Neural cell (in vitro differentiated cells): ENCODE measurements at regions not wholly inside any gene's neighbourhood (a gene's known extent, or its start where the extent isn't known, plus 50 kb on each side); places are given as distances from the start of the nearest gene placed in this dataset.

Experiments
- EP300 ChIP-seq: fragments of 450-650 bp; conservative IDR thresholded peaks from 2 replicates; pipeline ENCODE4 v1.6.1; 2014; ENCODE audit warnings: antibody characterized with exemption, mild to moderate bottlenecking, moderate library complexity; ENCODE audit not compliant: poor library complexity, severe bottlenecking
- EZH2 ChIP-seq: fragments of 200-600, 300-800 bp; shearing (Covaris generic), sonication (generic); IDR thresholded peaks from 2 replicates; pipeline ENCODE4 v1.6.1; 2014; ENCODE audit warnings: antibody characterized with exemption, low read length, borderline replicate concordance, mild to moderate bottlenecking; ENCODE audit not compliant: insufficient read depth, poor library complexity, severe bottlenecking
- MXI1 ChIP-seq: fragments of 450-650 bp; conservative IDR thresholded peaks from 2 replicates; pipeline ENCODE4 v1.6.1; 2014; ENCODE audit warnings: antibody characterized with exemption, mild to moderate bottlenecking; ENCODE audit not compliant: poor library complexity, severe bottlenecking
- POLR2AphosphoS5 ChIP-seq: IDR thresholded peaks from 2 replicates; pipeline ENCODE4 v1.6.1; 2012
- RAD21 ChIP-seq: fragments of 450-650 bp; conservative IDR thresholded peaks from 2 replicates; pipeline ENCODE4 v1.6.1; 2014; ENCODE audit warnings: antibody characterized with exemption, mild to moderate bottlenecking, moderate library complexity
- TAF1 ChIP-seq: IDR thresholded peaks from 2 replicates; pipeline ENCODE4 v1.6.1; 2012; ENCODE audit warnings: low read depth
- TF ChIP-seq, protein P1 (sequence below): fragments of 450-650 bp; IDR thresholded peaks from 2 replicates; pipeline ENCODE4 v1.5.1; 2014; ENCODE audit warnings: antibody characterized with exemption, mild to moderate bottlenecking, moderate library complexity; ENCODE audit not compliant: poor library complexity, severe bottlenecking
- TF ChIP-seq, protein P2 (sequence below): IDR thresholded peaks from 2 replicates; pipeline ENCODE4 v1.6.1; 2012; ENCODE audit warnings: borderline replicate concordance

DNA sequence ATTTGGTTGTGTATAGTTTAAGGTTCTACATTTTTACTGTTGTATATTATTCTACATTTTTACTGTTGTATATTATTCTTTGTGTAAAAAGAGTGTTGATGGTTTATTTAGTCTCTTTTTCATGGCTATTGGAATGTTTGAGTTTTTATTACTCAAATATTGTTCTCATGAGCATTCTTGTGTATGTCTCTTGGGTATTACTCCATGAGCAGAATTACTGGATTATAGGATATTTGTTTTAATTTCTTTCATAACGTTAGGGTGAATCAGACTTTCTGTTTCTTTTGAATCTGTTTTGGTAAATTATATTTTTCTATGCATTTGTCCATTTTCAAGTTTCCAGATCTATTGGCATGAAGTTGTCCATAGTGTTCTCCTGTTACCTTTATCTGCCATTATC, 111.6 kb downstream of the DYNAP start:
- TF ChIP-seq, protein P1, sequence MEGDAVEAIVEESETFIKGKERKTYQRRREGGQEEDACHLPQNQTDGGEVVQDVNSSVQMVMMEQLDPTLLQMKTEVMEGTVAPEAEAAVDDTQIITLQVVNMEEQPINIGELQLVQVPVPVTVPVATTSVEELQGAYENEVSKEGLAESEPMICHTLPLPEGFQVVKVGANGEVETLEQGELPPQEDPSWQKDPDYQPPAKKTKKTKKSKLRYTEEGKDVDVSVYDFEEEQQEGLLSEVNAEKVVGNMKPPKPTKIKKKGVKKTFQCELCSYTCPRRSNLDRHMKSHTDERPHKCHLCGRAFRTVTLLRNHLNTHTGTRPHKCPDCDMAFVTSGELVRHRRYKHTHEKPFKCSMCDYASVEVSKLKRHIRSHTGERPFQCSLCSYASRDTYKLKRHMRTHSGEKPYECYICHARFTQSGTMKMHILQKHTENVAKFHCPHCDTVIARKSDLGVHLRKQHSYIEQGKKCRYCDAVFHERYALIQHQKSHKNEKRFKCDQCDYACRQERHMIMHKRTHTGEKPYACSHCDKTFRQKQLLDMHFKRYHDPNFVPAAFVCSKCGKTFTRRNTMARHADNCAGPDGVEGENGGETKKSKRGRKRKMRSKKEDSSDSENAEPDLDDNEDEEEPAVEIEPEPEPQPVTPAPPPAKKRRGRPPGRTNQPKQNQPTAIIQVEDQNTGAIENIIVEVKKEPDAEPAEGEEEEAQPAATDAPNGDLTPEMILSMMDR: no peak
- TF ChIP-seq EZH2 (no peak), POLR2AphosphoS5 (no peak), TAF1 (no peak), RAD21 (no peak), MXI1 (no peak), EP300 (no peak)
- TF ChIP-seq, protein P2, sequence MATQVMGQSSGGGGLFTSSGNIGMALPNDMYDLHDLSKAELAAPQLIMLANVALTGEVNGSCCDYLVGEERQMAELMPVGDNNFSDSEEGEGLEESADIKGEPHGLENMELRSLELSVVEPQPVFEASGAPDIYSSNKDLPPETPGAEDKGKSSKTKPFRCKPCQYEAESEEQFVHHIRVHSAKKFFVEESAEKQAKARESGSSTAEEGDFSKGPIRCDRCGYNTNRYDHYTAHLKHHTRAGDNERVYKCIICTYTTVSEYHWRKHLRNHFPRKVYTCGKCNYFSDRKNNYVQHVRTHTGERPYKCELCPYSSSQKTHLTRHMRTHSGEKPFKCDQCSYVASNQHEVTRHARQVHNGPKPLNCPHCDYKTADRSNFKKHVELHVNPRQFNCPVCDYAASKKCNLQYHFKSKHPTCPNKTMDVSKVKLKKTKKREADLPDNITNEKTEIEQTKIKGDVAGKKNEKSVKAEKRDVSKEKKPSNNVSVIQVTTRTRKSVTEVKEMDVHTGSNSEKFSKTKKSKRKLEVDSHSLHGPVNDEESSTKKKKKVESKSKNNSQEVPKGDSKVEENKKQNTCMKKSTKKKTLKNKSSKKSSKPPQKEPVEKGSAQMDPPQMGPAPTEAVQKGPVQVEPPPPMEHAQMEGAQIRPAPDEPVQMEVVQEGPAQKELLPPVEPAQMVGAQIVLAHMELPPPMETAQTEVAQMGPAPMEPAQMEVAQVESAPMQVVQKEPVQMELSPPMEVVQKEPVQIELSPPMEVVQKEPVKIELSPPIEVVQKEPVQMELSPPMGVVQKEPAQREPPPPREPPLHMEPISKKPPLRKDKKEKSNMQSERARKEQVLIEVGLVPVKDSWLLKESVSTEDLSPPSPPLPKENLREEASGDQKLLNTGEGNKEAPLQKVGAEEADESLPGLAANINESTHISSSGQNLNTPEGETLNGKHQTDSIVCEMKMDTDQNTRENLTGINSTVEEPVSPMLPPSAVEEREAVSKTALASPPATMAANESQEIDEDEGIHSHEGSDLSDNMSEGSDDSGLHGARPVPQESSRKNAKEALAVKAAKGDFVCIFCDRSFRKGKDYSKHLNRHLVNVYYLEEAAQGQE: no peak
